Daoy (cell line): ENCODE measurements at regions not wholly inside any gene's neighbourhood (a gene's known extent, or its start where the extent isn't known, plus 50 kb on each side); places are given as distances from the start of the nearest gene placed in this dataset.
"Not testable (repeated sequence)": the region's sequence is repeated elsewhere in the genome, so short reads cannot be mapped to it uniquely, and the experiment has no call there.

Experiments
- DNase-seq: peaks from one replicate; pipeline ENCODE4 v3.0.0-alpha.2; 2015; ENCODE audit warnings: low read depth

- no peak for DNase-seq
Measured at GRCh38 chr1:70554341-70554740, 143.3 kb downstream of the CTH start.

GRCh38 chr1:70556541-70556940, 145.5 kb downstream of the CTH start:
- DNase-seq: no peak

- DNase-seq: no peak
Measured at GRCh38 chr1:70567167-70567566, 156.1 kb downstream of the CTH start.

GRCh38 chr1:70571191-70571590, 160.1 kb downstream of the CTH start:
- DNase-seq: no peak

- DNase-seq: no peak
Measured at GRCh38 chr1:70573317-70573843, 162.3 kb downstream of the CTH start.

GRCh38 chr1:70581661-70582060, 170.6 kb downstream of the CTH start:
- DNase-seq: no peak

GRCh38 chr1:70583522-70583921, 172.5 kb downstream of the CTH start:
- no peak for DNase-seq

- no peak for DNase-seq
Measured at GRCh38 chr1:70586046-70586445, 175.0 kb downstream of the CTH start.

GRCh38 chr1:70587872-70588366, 176.9 kb downstream of the CTH start:
- DNase-seq: no peak

- DNase-seq: not testable (repeated sequence)
Measured at GRCh38 chr1:70593551-70593950, 182.5 kb downstream of the CTH start.

- DNase-seq: no peak
Measured at GRCh38 chr1:70608815-70609214, 197.7 kb downstream of the CTH start.

- DNase-seq: not testable (repeated sequence)
Measured at GRCh38 chr1:70610164-70610563, 199.1 kb downstream of the CTH start.

GRCh38 chr1:70616946-70617345, 205.9 kb downstream of the CTH start:
- DNase-seq: no peak

GRCh38 chr1:70617728-70618127, 206.7 kb downstream of the CTH start:
- DNase-seq: no peak

GRCh38 chr1:70627910-70628309, 216.8 kb downstream of the CTH start:
- no peak for DNase-seq

- DNase-seq: no peak
Measured at GRCh38 chr1:70628973-70629372, 217.9 kb downstream of the CTH start.

- DNase-seq: no peak
Measured at GRCh38 chr1:70633004-70633403, 221.9 kb downstream of the CTH start.

GRCh38 chr1:70635868-70636267, 224.8 kb downstream of the CTH start:
- DNase-seq: no peak

GRCh38 chr1:70641868-70642267, 230.8 kb downstream of the CTH start:
- no peak for DNase-seq

- no peak for DNase-seq
Measured at GRCh38 chr1:70656361-70656760, 245.3 kb downstream of the CTH start.

- DNase-seq: no peak
Measured at GRCh38 chr1:70659891-70660290, 248.8 kb downstream of the CTH start.

GRCh38 chr1:70666381-70667140, 255.5 kb downstream of the CTH start:
- no peak for DNase-seq

- no peak for DNase-seq
Measured at GRCh38 chr1:70667494-70668170, 256.6 kb downstream of the CTH start.
